ENCODE measurements at regions not wholly inside any gene's neighbourhood (a gene's known extent, or its start where the extent isn't known, plus 50 kb on each side); places are given as distances from the start of the nearest gene placed in this dataset.

DNA sequence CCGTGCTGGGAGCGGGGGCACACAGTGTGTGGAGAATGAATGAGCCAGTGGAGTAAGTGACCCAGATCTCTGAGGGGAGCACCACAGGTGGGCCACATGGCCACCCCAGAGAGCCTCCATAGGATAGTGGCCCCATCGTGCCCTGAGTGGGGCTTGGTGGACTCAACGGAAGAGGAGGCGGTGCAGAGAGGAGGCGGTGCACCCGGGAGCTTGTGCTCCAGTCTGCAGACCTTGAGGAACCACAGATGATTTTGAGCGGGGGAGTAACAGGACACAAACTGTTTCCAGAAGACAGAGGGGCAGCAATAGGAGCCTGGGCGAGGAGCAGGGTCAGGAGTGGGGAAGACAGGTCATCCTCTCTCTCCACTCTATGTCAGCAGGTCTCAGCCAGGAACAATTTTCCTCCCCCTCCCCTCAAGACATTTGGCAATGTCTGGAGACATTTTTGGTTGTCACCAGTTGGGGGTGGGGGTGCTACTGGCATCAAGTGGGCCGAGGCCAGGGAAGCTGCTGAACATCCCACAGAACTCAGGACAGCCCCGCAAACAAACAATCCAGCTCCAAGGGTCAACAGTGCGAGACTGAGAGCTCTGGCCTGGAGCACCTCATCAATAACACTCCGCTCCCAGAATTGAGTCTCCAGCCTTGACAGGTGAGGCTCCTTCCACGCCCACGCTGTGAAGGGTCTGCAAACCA, 182.2 kb downstream of the USP12 start:
- no peak for DNase-seq

DNA sequence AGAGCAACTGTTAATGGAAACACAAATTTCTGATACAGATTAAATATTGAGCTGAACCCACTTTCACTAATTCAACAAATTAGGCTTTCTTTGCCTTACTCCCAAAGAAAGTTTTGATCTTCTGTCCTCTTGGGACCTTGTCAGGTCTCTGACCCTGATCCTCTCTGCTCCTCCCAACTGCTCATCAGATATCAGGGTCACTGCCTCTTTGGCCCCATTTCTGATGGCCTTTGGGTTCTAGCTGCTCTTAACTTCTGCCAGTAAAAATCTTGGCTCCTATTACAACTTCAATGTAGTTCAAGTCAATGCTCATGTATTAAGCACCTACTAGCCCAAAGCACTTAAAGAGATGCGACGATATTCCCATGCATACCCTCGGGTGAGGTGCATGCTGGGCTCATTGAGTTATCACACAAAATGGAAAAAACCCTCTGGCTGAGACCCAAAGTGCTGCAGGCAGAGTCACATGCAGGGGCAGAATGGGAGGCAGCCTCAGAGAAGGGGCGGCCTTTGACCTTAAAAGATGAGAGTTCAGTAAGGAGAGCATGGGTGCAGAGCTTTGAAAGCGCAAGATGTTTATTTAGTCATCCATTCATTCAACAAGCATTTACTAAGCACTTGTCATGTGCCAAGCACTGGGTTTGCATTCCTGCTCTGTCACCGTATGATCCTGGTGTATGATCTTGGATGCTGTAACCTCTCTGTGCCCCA, 183.4 kb downstream of the USP12 start:
- no peak for DNase-seq

DNA sequence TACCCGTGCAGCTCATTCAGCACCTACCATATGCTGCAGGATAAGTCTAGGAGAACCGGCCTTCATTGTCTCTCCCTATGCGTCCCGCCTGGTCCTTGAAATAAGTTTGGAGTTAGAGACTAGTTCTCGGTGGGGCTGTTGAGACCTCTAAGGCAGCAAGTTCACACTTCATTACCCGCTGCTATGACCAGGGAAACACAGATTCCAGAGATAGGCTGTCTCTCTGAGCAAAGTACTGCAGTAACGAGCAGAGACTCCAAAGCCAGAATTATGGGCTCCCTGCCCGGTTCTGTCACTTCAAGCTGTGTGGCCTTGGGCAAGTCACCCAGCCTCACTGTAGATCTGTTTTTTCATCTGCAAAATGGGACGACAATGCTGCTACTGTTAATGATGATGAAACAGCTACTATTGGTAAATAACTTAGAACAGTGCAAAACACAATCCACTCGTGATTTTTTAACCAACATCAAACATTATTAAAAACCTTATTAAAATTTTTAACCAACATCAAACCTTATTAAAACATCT, 184.1 kb downstream of the USP12 start:
- DNase-seq = no peak

DNA sequence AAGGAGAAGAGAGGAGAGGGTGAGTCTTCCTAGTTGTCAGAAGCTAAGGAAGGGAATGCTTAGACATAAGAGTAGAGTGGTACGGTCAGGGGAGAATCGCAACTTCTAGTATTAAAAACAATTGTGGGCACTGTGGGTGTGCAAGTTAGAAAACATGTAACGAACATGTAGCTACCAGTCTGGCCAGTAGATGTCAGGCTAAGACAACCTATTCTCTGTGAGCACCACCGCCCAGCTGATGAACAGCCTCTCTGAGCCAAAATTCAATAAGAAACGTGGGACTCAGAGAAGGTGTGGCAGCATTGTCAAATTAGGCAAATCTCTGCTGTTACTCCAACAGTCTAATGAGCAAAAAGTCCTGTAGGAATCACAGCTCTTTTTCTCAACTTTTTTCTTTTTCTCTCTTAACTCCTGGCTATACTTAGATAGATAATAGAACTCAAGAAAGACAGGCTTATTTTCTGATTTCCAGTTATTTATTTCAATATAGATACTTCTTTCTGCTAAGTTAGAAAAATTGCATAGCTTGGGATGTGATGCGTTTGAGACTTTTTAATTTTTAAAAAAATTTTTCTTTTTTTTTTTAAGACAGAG, 186.2 kb downstream of the USP12 start:
- DNase-seq = peak; percentile 23

DNA sequence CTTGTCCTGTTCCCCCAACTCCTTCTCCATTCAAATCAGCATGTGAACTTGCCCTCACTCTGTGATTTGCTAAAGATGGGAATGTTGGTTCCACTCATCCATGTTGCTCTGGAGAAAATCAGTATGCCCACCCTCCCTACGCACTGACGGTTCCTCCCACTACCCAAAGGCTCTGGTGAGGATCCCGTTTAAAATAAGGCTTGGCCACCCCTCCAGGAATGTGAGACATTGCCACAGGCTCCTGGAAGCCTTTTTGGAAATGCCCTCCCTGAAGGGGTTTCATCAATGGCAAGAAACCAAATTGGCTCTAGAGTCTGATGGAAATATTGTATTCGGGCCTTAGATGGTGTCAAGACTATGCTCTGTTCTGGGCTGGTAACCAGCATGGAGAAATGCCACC, 187.3 kb downstream of the USP12 start:
- no peak for DNase-seq

GRCh38 chr13:26983543-26984320, 187.9 kb downstream of the USP12 start:
- DNase-seq = no peak

DNA sequence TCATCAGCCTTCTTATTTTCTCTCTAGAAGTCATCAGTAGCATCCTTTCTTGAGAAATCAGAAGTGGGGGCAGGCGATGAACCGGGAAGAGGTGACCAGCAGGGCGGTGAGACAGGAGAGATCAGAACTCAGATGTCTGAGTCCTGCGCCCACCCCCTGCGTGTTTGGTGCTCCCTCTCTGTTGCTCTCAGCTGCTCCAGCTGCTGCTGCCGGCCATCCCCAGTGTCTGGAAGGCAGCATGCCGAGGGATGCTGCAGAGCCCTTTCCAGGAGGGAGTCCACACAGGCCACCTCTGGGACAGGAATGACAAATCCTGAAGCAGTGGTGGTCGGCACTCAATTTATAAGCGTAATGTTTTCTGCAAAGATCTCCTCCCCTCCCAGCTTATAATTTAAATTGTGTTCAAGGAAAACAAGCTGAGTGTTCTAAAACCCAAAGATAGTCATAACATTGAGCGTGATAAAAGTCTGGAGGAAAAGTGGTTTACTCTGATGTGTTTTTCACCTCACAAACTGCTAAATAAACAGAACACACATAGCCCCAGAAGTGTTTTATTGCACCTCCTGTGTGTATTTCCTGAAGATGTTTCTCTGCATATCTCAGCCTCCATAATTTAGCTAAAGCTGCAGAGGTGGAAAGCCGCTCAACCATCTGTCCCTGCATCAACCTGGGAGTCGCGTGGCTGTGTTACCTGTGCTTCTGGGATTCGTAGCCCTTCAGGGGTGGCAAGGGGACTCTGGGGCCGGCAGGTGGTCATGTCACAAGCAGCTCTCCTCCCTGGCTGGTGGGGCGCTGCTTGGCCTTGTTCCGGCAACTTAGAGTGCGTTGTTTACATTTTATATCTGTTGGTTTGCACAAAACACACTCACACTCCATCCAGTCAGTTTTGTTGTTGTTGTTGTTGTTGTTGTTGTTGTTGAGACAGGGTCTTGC, 191.2 kb downstream of the USP12 start:
- DNase-seq = no peak

- DNase-seq = no peak
These were observed 192.3 kb downstream of the USP12 start for GRCh38 chr13:26979334-26979733.

DNA sequence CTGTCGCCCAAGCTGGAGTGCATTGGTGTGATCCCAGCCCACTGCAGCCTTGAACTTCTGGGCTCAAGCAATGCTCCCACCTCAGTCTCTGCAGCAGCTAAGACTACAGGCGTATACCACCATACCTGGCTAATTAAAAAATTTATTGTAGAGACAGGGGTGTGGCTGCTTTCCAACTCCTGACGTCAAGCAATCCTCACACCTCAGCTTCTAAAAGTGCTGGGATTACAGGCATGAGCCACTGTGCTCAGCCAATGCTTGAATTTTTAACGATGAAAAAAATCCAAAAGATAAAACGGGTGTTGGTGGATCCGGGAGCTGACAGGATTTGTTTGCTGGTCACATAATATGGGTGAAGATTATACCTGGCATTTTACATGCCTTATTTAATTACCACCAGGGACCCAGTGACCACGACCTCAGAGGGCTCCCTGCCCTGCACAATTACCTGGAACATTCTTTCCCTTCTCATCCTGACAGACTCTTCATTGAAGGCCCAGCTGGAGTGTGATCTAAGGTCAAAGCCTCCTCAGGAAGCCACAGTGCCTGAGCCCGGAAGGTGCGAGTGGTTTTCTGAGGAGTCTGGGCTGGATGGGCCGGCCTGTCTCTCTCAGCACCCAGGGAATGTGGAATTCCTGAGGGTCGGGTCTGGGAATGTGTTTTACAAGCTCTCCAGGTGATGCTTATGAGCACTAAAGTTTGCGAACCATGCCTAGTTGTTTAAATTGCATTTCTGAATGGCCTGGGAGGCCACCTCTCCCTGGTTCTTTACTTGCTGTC, 193.3 kb downstream of the USP12 start:
- DNase-seq = no peak

- DNase-seq = no peak
These were observed 194.1 kb downstream of the USP12 start for GRCh38 chr13:26977541-26977940.

GRCh38 chr13:26976313-26976712, 195.3 kb downstream of the USP12 start:
- no peak for DNase-seq

GRCh38 chr13:26973946-26974345, 197.7 kb downstream of the USP12 start:
- DNase-seq = no peak

DNA sequence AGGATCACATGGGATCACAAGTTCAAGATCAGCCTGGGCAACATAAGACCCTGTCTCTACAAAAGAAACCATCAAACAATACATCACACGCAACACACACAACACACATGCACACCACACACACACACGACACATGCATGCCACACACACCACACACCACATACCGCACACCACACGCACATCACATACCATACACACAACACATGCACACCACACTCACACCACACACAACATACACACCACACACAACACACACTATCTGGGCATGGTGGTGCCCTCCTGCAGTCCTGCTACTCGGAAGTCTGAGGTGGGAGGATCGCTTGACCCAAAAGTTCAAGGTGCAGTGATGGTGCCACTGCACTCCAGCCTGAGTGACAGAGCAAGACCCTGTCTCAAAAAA, 198.3 kb downstream of the USP12 start:
- DNase-seq = no peak

- DNase-seq = peak; percentile 52
These were observed 199.4 kb downstream of the USP12 start for GRCh38 chr13:26971990-26972887.

DNA sequence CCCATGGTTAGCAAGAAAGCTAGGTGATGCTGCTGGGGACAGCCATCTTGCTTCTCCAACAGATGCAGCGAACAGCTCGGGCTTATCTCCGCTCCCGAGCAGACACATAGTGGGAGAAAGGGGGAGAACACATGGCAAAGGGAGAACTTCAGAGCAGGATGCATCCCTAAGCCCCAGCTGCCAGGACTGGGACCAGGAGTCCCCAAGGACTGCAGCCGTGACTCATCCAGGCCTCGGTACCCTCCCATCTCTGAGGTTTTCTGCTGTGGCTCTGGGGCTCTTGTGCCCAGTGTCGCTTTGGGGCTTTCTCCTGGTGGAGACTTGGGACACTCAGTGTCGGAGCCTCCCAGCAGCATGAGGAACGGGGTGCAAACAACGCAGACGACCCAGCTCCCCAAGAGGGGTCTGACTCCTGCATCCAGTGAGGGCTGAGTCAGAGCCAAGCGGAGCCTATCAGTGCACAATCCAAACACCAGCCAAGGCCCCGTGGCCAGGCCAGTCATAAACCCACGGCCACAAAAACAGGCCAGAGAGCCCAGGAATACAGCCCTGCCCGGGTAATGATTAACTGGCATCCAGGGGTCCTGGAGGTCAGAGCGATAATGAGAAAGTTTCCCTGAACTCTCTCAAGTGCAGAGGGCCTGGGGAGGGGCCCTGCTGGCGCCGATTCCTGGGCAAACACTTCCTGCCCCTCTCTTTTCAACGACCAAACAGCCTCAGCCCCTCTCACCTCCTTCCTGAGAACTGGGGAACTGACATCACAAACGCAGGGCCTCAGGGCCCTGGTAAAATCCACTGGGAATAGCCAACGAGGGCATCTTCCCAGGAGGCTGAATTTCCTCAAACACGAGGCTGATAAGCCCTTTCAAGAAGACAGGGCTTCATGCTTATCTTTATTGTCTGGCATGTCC, 202.9 kb downstream of the USP12 start:
- DNase-seq = no peak

DNA sequence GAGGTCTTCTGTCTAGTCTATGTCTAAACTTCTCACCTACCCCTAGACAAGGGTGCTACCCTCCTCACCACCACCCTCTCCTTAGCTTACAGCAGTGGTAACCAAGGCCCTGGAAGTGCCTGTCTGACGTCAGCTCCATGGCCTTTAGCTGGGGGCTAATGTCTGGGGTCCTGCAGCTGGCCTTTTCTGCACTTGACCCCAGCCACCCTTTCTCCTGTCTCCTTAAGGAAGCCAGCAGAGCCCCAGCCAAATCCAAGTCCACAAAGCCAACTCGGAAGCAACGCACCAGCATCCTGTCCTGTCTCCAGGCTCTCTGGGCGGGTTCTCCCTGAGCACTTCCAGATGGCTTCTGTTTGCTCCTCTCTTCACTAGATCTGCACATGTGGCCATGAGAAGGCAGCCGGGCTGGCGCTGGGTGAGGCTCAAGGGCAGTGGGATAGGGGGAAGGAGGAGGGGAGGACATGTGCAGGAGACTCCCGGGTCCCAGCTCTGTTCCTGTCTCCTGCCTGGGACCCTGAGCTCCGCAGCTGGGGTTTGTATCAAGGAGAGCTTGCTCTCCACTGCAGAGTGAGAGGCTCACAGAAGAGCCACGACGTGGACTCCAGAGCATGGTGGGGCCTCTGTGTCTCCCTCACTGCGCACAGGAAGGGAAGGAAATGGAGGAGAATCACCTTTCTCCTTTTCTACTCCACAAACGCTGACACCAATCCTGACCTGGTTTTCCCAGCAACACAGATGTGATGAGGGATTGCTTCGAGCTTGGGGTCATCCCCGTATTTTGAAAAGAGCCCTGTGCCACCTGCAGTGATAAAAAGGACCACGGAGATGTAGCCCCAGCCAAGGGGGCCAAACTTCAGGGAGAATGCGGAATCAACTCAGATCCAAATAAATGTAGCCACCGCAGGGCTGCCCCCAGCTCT, 204.2 kb downstream of the USP12 start:
- no peak for DNase-seq

GRCh38 chr13:26966701-26967080, 204.9 kb downstream of the USP12 start:
- no peak for DNase-seq
